Large intestine (tissue), 3 donors: ENCODE measurements at regions not wholly inside any gene's neighbourhood (a gene's known extent, or its start where the extent isn't known, plus 50 kb on each side); places are given as distances from the start of the nearest gene placed in this dataset.

Source experiments
- DNase-seq, 2 donors: peaks; one replicate each; pipeline versions ENCODE4 v3.0.0 to v3.0.0-alpha.2; 2013
- H3K27ac ChIP-seq: one replicate; pipeline ENCODE4 v1.5.1; 2013; ENCODE audit warnings: low read length
- H3K27me3 ChIP-seq: 2 replicates; pipeline ENCODE4 v1.6.1; 2013; ENCODE audit warnings: low read length; ENCODE audit not compliant: control insufficient read depth, insufficient read depth
- H3K36me3 ChIP-seq: 2 replicates; pipeline ENCODE4 v1.6.1; 2013; ENCODE audit warnings: low read length; ENCODE audit not compliant: control insufficient read depth, insufficient read depth
- H3K4me1 ChIP-seq: one replicate; pipeline ENCODE4 v1.6.1; 2013; ENCODE audit warnings: low read length; ENCODE audit not compliant: control insufficient read depth, insufficient read depth
- H3K4me3 ChIP-seq: one replicate; pipeline ENCODE4 v1.5.1; 2013; ENCODE audit warnings: low read length
- H3K9me3 ChIP-seq: one replicate; pipeline ENCODE4 v1.6.1; 2013; ENCODE audit warnings: mild to moderate bottlenecking, low read depth, low read length, moderate library complexity; ENCODE audit not compliant: control insufficient read depth
- WGBS: methylation state at CpG from one replicate; pipeline ENCODE4 v1.1.5; 2013; ENCODE audit warnings: low lambda C conversion rate; ENCODE audit not compliant: insufficient coverage; 5-methylcytosine and 5-hydroxymethylcytosine counted together

DNA sequence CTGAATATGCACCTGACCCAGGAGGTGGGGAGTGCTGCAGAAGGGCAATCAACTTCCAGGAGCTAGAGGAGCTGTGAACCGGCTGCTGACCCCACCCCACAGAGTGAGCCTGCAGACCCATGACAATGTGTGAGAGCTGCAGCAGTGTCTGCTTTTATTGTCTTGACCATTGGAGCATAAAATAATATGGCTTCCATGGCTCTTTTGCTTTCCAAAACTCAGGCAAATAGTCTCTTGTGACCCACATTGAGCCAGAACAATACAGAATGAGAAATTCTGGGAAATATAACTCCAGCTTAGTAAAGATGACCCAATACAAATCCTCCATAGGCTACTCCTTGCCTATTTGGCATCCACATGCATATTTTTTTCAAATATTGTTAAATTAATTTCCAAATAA lies 309.6 kb downstream of the PYDC2 start:
- Histone ChIP-seq H3K4me3 (no peak overlapping the region), H3K27me3 (no peaks in the 10 kb centered on the region), H3K4me1 (no peaks in the 10 kb centered on the region), H3K36me3 (no peaks in the 10 kb centered on the region), H3K9me3 (no peaks in the 10 kb centered on the region), H3K27ac (no peak overlapping the region)
- DNase-seq, result no peak
- WGBS, result no CpG with 5 or more reads among the region's 1 CpG

DNA sequence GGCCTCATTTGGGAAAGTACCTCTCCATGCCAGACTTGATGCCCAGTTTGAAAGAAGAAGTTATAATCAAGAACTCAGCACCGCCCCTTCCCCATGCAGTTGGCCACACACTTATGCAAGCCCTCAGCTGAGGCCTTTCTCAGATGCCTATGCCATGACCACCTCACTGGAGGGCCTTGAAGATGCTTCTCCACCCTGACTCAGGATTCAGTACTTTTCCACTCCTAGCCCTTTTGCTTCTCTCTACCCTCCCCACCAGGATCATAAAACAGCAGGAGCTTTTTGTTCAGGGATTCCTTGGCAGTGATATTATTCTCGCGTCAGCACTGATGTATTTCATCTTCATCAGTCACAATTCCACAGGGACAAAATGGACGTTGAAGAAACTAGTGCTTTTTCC lies 313.5 kb downstream of the PYDC2 start:
- no peak overlapping the region for H3K4me3 ChIP-seq
- H3K4me1 ChIP-seq, result no peaks in the 10 kb centered on the region
- no peak overlapping the region for H3K27ac ChIP-seq
- no peaks in the 10 kb centered on the region for H3K27me3 ChIP-seq
- H3K36me3 ChIP-seq, result no peaks in the 10 kb centered on the region
- WGBS, result no CpG with 5 or more reads among the region's 4 CpGs
- no peak for DNase-seq
- H3K9me3 ChIP-seq, result no peaks in the 10 kb centered on the region

DNA sequence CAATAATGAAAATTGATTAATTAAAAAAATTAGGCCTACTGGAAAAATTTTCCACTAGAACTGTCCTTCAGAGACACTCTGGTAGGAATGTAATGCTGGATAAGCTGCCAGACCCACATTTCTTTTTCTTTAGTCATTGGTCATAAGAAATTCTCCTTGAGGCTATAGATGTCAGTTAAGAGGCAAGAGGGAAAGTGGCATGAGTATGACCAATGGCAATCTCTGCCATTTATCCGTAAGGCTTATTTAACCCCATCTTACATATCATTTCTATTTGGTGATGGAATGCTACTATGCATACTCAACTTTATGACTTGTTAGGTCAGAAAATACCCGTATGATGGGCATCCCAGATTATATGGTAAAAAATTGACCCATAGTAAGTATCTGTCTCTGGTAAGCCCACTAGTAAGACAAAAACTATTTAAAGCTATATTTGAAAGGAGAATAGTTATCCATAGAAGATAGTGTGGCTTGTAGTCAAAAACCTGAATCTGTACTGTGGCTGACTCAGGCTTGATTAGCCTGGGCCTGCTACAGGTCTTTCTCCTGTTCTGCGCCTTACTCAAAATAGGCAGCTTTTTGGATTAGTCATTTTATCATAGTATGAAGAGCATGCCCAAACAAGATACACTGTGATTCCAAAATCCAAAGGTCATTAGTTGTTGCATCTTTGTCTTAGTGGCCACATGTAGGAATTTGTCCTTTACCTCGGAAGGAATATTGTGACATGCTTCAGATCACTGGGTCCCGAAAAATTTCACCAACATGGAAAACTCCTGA lies 314.7 kb downstream of the PYDC2 start:
- H3K4me3 ChIP-seq, result no peak overlapping the region
- H3K4me1 ChIP-seq, result no peaks in the 10 kb centered on the region
- H3K27ac ChIP-seq, result no peak overlapping the region
- WGBS, result no CpG with 5 or more reads among the region's 5 CpGs
- no peak for DNase-seq
- no peaks in the 10 kb centered on the region for H3K36me3 ChIP-seq
- H3K27me3 ChIP-seq, result no peaks in the 10 kb centered on the region
- H3K9me3 ChIP-seq, result no peaks in the 10 kb centered on the region

DNA sequence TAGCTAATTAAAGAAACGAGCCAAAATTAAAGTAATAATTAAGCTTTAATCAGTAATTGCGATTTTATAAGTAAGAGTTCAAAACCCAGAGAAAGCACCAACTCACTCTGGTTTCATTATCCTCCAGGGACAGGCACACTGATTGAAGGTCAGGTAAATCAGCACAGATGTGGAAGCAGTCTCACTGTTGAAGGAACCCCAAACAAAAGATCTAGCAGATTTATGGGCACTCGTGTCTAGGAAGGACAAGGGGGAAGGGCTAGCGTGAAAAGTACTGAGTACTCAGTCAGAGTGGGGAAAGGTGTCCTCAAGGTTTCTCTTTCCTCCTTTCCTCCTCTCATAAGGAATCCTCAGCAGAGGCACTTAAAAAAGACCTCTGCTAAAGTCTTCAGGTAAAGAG lies 320.1 kb downstream of the PYDC2 start:
- 30% methylated on average over 2 of the region's 4 CpGs for WGBS
- H3K27ac ChIP-seq, result no peak overlapping the region
- no peaks in the 10 kb centered on the region for H3K36me3 ChIP-seq
- H3K4me1 ChIP-seq, result no peaks in the 10 kb centered on the region
- H3K4me3 ChIP-seq, result no peak overlapping the region
- DNase-seq, result no peak
- H3K9me3 ChIP-seq, result no peaks in the 10 kb centered on the region
- no peaks in the 10 kb centered on the region for H3K27me3 ChIP-seq

DNA sequence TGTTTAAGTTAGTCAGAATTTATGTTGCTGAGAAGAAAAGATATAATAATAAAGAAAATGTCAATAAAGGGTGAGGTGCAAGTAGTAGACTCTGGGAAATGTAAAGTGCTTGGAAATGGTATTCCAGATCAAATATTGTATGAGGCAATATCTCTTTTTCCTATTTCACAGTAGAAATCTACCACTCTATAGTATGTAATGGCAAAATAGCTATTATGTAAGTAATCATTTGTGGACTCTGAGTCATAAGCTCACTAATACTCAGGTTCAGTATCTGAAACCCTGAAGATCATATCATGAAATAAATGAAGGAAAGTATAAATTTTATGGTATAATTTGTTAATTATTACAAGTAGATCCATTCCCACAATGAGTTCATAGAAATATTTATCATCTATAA lies 322.1 kb downstream of the PYDC2 start:
- Histone ChIP-seq H3K4me3 (no peak overlapping the region), H3K36me3 (no peaks in the 10 kb centered on the region), H3K9me3 (no peaks in the 10 kb centered on the region), H3K27me3 (no peaks in the 10 kb centered on the region), H3K4me1 (no peaks in the 10 kb centered on the region), H3K27ac (no peak overlapping the region)
- no peak for DNase-seq

DNA sequence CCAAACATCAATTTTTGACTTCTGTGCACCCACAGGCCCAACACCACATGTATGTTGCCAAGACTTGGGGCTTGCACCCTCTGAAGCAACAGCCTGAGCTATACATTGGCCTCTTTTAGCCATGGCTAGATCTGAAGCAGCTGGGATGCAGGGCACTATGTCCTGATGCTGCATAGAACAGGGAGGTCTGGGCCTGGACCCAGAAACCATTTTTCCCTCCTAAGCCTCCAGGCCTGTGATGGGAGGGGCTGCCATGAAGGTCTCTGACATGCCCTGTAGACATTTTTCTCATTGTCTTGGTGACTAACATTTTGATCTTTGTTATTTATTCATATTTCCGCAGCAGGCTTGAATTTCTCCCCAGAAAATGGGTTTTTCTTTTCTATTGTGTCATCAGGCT lies 330.0 kb downstream of the PYDC2 start:
- Histone ChIP-seq H3K27ac (no peak overlapping the region), H3K9me3 (peaks cover 2% of the 10 kb centered on the region), H3K27me3 (no peaks in the 10 kb centered on the region), H3K4me1 (no peaks in the 10 kb centered on the region), H3K36me3 (no peaks in the 10 kb centered on the region), H3K4me3 (no peak overlapping the region)
- DNase-seq, result no peak
- 100% methylated on average over 1 of the region's 1 CpG for WGBS

DNA sequence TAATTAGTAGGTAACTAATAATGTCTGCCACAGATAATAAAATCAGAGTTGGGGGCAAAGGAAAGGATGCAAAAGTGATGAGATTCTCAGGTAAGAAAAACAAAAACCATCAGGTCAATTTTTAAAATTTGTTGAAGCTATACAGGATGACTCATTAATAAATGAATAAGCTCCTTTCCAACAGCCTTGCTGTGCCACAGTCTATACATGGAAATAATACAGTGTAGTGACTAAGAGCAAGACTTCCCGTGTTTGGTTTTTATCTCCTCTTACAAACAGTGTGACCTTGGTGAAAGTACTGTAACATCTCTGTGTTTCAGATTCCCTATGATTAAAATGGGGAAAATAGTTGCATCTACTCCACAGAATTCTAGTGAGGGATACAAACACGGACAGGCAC lies 331.6 kb downstream of the PYDC2 start:
- H3K27me3 ChIP-seq, result no peaks in the 10 kb centered on the region
- no peaks in the 10 kb centered on the region for H3K4me1 ChIP-seq
- H3K36me3 ChIP-seq, result no peaks in the 10 kb centered on the region
- H3K4me3 ChIP-seq, result no peak overlapping the region
- H3K27ac ChIP-seq, result no peak overlapping the region
- no CpG with 5 or more reads among the region's 2 CpGs for WGBS
- no peak for DNase-seq
- H3K9me3 ChIP-seq, result peaks cover 4% of the 10 kb centered on the region

DNA sequence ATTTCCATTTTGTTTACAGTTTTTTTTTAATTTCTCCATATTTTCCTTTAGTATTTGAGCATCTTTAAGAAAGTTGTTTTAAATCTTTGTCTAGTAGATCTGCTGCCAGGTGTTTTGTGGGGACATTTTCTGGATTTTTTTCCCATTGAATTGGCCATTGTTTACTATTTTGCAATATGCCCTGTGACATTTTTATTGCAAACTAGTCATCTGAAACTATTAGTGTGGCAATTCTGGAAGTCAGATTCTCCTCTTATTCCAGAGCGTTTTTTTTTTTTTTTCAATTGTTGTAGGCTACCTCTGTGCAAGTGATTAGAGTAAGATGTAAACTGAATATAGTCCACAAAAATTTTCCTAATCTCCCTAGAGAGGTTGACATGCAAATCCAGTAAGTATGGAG lies 334.2 kb downstream of the PYDC2 start:
- Histone ChIP-seq H3K4me1 (no peaks in the 10 kb centered on the region), H3K4me3 (no peak overlapping the region), H3K9me3 (peaks cover 4% of the 10 kb centered on the region), H3K27me3 (no peaks in the 10 kb centered on the region), H3K27ac (no peak overlapping the region), H3K36me3 (no peaks in the 10 kb centered on the region)
- no peak for DNase-seq
- no CpG with 5 or more reads among the region's 1 CpG for WGBS

DNA sequence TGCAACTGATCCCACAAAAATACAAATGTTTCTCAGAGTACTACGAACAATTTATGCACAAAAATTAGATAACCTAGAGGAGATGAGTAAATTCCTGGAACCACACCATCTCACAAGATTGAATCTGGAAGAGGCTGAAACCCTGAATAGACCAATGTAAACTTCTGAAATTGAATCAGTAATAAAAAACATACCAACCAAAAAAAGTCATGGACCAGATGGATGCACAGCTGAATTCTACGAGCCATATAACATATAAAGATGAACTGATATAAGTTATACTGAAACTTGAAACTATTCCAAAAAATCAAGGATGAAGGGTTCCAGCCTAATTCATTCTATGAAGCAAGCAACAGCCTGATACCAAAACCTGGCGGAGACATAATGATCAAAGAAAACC lies 336.3 kb downstream of the PYDC2 start:
- Histone ChIP-seq H3K4me3 (no peak overlapping the region), H3K36me3 (no peaks in the 10 kb centered on the region), H3K27ac (no peak overlapping the region), H3K27me3 (no peaks in the 10 kb centered on the region), H3K4me1 (no peaks in the 10 kb centered on the region), H3K9me3 (peaks cover 9% of the 10 kb centered on the region)
- no peak for DNase-seq
- 92% methylated on average over 2 of the region's 3 CpGs for WGBS

DNA sequence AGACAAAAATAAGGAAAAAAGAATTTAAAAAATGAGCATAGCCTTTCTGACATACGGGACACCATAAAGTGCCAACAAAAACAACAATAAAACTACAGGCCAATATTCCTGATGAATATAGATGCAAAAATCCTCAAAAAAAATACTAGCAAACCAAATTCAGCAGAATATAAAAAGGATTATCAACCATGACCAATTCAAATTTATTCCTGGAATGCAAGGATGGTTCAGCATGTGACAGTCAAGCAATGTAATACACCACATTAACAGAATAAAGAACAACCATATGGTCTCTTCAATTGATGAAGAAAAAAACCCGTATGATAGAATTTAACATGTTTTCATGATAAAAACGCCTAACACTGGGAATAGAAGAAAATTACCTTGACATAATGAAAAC lies 341.7 kb downstream of the PYDC2 start:
- WGBS, result 89% methylated on average over 3 of the region's 3 CpGs
- Histone ChIP-seq H3K4me1 (no peaks in the 10 kb centered on the region), H3K36me3 (no peaks in the 10 kb centered on the region), H3K27me3 (no peaks in the 10 kb centered on the region), H3K9me3 (peaks cover 11% of the 10 kb centered on the region), H3K27ac (no peak overlapping the region), H3K4me3 (no peak overlapping the region)
- DNase-seq, result no peak

DNA sequence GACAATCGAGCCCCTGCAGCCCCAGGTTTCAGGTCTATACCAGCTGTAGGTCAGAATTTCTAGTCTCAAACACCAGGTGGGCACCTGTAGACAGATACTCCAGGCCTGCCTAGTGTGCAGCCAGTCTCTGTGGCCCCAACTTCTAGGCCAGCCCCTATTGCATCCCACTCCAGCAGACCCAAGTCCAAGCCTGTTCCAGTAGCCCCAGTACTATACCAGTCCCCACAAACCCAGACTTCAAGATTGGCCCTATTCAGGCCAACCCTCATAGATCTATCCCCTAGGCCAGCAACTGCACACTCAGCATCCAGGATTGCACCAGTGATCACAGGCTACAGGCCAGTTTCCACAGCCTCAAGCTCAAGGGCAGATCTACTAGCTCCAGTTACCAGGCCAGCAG lies 344.0 kb downstream of the PYDC2 start:
- WGBS, result no CpG with 5 or more reads among the region's 1 CpG
- Histone ChIP-seq H3K9me3 (peaks cover 11% of the 10 kb centered on the region), H3K4me1 (no peaks in the 10 kb centered on the region), H3K4me3 (no peak overlapping the region), H3K36me3 (no peaks in the 10 kb centered on the region), H3K27me3 (no peaks in the 10 kb centered on the region), H3K27ac (no peak overlapping the region)
- no peak for DNase-seq
